CD4-positive, alpha-beta T cell (primary cell): ENCODE measurements at regions not wholly inside any gene's neighbourhood (a gene's known extent, or its start where the extent isn't known, plus 50 kb on each side); places are given as distances from the start of the nearest gene placed in this dataset.

ENCODE experiments used
- ATAC-seq: fragments of 200-7000 bp; cut with Tn5 transposase; one replicate; pipeline ENCODE4 v1.10.0; 2022; ENCODE audit warnings: mild to moderate bottlenecking; ENCODE audit not compliant: poor library complexity
- CTCF ChIA-PET: fragments of 350-600 bp; sonication (Branson Sonifier 250); formaldehyde crosslinking; loops from one replicate; lab custom pipeline; 2021; ENCODE audit warnings: antibody characterized with exemption, inconsistent platforms; lab: Charles Lee
- POLR2A ChIA-PET: fragments of 350-600 bp; sonication (Branson Sonifier 250); formaldehyde crosslinking; loops from one replicate; lab custom pipeline; 2021; ENCODE audit warnings: antibody characterized with exemption, inconsistent platforms; lab: Charles Lee
- DNase-seq, 14 experiments: peaks; one replicate each; pipeline ENCODE4 v3.0.0-alpha.2; 2013 to 2020; ENCODE audit warnings: mixed read lengths in 2 of 14
- H3K27ac ChIP-seq, 2 donors: one replicate each; pipeline versions ENCODE4 v1.5.1 to v1.7.0; 2013; ENCODE audit warnings: low read length in 2 of 2, low read depth in 1 of 2, mild to moderate bottlenecking in 1 of 2
- H3K27me3 ChIP-seq, 2 experiments: 1 replicate in 1 of 2; 2 replicates in 1 of 2; pipeline versions ENCODE4 v1.6.1 to v1.7.0; 2013; ENCODE audit warnings: low read length in 2 of 2, control low read depth in 1 of 2, mild to moderate bottlenecking in 1 of 2, moderate library complexity in 1 of 2; ENCODE audit not compliant: insufficient read depth in 2 of 2, control insufficient read depth in 1 of 2
- H3K36me3 ChIP-seq: one replicate; pipeline ENCODE4 v1.6.1; 2013; ENCODE audit warnings: low read length, control low read depth; ENCODE audit not compliant: insufficient read depth
- H3K4me1 ChIP-seq: one replicate; pipeline ENCODE4 v1.6.1; 2013; ENCODE audit warnings: low read length, control low read depth; ENCODE audit not compliant: insufficient read depth
- H3K4me3 ChIP-seq: one replicate; pipeline ENCODE4 v1.5.1; 2013; ENCODE audit warnings: mild to moderate bottlenecking, low read length, moderate library complexity
- H3K9me3 ChIP-seq, 2 experiments: 1 replicate in 1 of 2; 2 replicates in 1 of 2; pipeline versions ENCODE4 v1.6.1 to v1.7.0; 2013; ENCODE audit warnings: low read length in 2 of 2, mild to moderate bottlenecking in 2 of 2, control low read depth in 1 of 2, moderate library complexity in 1 of 2; ENCODE audit not compliant: control insufficient read depth in 1 of 2, insufficient read depth in 1 of 2
- H3K27ac Mint-ChIP-seq: one replicate; pipeline ENCODE4 v1.8.0; 2020; ENCODE audit warnings: mixed read lengths
- H3K27me3 Mint-ChIP-seq: one replicate; pipeline ENCODE4 v1.8.0; 2021; ENCODE audit warnings: mixed read lengths
- H3K36me3 Mint-ChIP-seq: one replicate; pipeline ENCODE4 v1.8.0; 2021; ENCODE audit warnings: low read depth, mixed read lengths
- H3K4me1 Mint-ChIP-seq: one replicate; pipeline ENCODE4 v1.8.0; 2021; ENCODE audit warnings: low read depth, mixed read lengths
- H3K4me3 Mint-ChIP-seq: one replicate; pipeline ENCODE4 v1.8.0; 2020; ENCODE audit warnings: mild to moderate bottlenecking, mixed read lengths
- H3K9me3 Mint-ChIP-seq: one replicate; pipeline ENCODE4 v1.8.0; 2020; ENCODE audit warnings: mixed read lengths
- intact Hi-C, 2 experiments: fragments of 100-400 bp; cut with DNase I in 1 of 2; cut with micrococcal nuclease in 1 of 2; formaldehyde crosslinking; loops; one replicate each; pipeline versions ENCODE4 v1.15.1 to v1.9.0; 2023 to 2025; cut with DNase I, micrococcal nuclease
- TF ChIP-seq, protein P1 (sequence below): fragments of 200-600 bp; IDR thresholded peaks from one replicate; pipeline ENCODE4 v1.8.0; 2022; ENCODE audit warnings: antibody characterized with exemption, mild to moderate bottlenecking

DNA sequence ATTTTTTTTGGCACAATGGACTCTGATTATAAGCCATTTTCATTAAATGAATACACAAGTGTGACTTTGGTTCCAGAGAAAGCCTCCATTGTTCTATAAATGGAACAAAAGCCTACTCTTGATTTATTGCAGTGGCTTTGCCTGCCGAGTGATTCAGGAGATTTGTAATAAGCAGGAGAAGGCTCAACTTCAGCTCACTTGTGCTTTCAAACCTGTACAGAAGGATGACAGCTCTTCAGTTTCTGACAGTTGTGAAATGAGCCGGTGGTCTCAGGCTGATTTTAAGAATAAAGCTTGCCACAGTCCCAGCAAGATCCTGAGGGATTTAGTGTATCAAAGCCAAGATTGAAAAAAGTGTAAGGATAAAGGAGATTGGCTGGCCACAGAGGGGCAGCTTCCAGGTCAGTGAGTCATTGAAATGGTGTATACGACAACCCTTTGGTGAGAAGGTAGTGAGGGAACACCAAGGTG is 438.8 kb upstream of the TGFBR2 start:
- Mint-ChIP-seq H3K4me3 (no peak overlapping the region), H3K27me3 (no peaks in the 10 kb centered on the region), H3K27ac (no peak overlapping the region), H3K9me3 (no peaks in the 10 kb centered on the region), H3K4me1 (no peaks in the 10 kb centered on the region), H3K36me3 (no peaks in the 10 kb centered on the region)
- Histone ChIP-seq H3K9me3 (no peaks in the 10 kb centered on the region), H3K4me3 (no peak overlapping the region), H3K27ac (no peak overlapping the region), H3K4me1 (no peaks in the 10 kb centered on the region), H3K36me3 (no peaks in the 10 kb centered on the region), H3K27me3 (no peaks in the 10 kb centered on the region)
- ATAC-seq = no peak
- TF ChIP-seq, protein P1, sequence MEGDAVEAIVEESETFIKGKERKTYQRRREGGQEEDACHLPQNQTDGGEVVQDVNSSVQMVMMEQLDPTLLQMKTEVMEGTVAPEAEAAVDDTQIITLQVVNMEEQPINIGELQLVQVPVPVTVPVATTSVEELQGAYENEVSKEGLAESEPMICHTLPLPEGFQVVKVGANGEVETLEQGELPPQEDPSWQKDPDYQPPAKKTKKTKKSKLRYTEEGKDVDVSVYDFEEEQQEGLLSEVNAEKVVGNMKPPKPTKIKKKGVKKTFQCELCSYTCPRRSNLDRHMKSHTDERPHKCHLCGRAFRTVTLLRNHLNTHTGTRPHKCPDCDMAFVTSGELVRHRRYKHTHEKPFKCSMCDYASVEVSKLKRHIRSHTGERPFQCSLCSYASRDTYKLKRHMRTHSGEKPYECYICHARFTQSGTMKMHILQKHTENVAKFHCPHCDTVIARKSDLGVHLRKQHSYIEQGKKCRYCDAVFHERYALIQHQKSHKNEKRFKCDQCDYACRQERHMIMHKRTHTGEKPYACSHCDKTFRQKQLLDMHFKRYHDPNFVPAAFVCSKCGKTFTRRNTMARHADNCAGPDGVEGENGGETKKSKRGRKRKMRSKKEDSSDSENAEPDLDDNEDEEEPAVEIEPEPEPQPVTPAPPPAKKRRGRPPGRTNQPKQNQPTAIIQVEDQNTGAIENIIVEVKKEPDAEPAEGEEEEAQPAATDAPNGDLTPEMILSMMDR = no peak
- ChIA-PET CTCF (interaction anchor here (1.2 kb wide), 1 partner anchor 25 kb away, joined by 3 read pairs; no protein-coding TSS in a partner anchor), POLR2A (no interaction called here)
- DNase-seq = no peak
- intact Hi-C loops = no loop called here

DNA sequence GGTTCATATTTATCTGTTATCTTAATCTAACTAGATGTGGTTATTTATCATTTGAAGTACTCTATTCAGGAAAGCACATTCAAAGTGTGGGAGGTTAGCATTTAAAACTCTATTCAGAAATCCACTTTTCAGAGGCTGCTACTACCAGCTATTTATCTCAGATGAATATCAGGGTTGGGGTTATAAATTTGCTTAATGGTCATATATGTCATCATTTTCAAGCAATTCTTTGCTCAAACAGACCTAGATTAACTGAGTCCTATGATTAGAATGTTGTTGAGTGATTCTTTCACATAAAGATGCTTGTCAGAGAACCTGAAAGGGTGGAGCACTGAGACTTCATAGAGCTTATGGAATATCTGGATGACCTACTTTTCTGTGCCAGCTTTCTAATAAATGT is 436.9 kb upstream of the TGFBR2 start:
- H3K36me3 Mint-ChIP-seq = no peaks in the 10 kb centered on the region
- H3K4me1 Mint-ChIP-seq = no peaks in the 10 kb centered on the region
- no peaks in the 10 kb centered on the region for H3K9me3 Mint-ChIP-seq
- DNase-seq = no peak
- TF ChIP-seq, protein P1 = no peak
- POLR2A ChIA-PET = no interaction called here
- H3K27me3 ChIP-seq = no peaks in the 10 kb centered on the region
- H3K4me3 ChIP-seq = no peak overlapping the region
- no peak overlapping the region for H3K27ac ChIP-seq
- no peak overlapping the region for H3K27ac Mint-ChIP-seq
- no peaks in the 10 kb centered on the region for H3K27me3 Mint-ChIP-seq
- no peak for ATAC-seq
- no peaks in the 10 kb centered on the region for H3K4me1 ChIP-seq
- CTCF ChIA-PET = interaction anchor here (1.0 kb wide), 1 partner anchor 29 kb away, joined by 3 read pairs; no protein-coding TSS in a partner anchor
- H3K4me3 Mint-ChIP-seq = no peak overlapping the region
- H3K36me3 ChIP-seq = no peaks in the 10 kb centered on the region
- intact Hi-C loops = no loop called here
- H3K9me3 ChIP-seq = no peaks in the 10 kb centered on the region

DNA sequence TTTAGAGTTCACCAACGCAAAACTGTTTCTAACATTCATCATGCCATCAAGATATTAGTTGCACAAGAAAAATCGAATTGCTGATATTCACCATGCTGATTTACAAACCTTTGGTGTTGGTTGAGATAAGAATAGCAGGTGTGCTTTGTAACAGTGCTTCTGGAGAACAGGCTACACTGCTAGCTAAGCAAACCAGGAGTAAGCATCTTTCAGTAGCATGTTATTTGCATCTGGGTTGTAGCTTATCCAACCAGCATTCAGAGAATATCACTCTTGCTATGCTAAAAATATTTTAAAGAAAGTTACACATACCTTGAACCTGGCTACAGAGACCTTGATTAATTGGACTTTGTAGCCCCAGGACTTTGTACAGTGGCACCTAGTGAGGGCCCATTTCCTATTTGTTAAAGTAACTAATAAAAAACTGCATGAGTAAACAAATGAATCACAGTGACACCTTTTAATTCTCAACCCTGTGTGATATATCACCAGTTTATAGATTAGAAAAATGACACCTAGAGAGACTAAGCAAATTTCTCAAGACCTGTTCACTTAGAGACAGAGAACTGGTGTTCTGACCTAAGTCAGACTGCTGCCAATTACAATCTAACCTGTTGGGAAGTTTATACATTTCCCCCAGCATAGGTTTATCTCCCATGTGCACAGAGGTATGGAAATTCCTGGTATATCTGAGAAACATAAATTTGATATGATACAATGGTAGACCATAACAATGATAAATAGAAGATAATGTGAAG is 435.5 kb upstream of the TGFBR2 start:
- intact Hi-C loops = no loop called here
- Mint-ChIP-seq H3K4me1 (no peaks in the 10 kb centered on the region), H3K27ac (no peak overlapping the region), H3K9me3 (no peaks in the 10 kb centered on the region), H3K36me3 (no peaks in the 10 kb centered on the region), H3K27me3 (no peaks in the 10 kb centered on the region), H3K4me3 (no peak overlapping the region)
- ATAC-seq (no peak), DNase-seq (no peak)
- ChIA-PET POLR2A (no interaction called here), CTCF (no interaction called here)
- Histone ChIP-seq H3K9me3 (no peaks in the 10 kb centered on the region), H3K27ac (no peak overlapping the region), H3K4me1 (no peaks in the 10 kb centered on the region), H3K4me3 (no peak overlapping the region), H3K36me3 (no peaks in the 10 kb centered on the region), H3K27me3 (no peaks in the 10 kb centered on the region)
- TF ChIP-seq, protein P1 = no peak
